ENCODE measurements at regions not wholly inside any gene's neighbourhood (a gene's known extent, or its start where the extent isn't known, plus 50 kb on each side); places are given as distances from the start of the nearest gene placed in this dataset.

DNA sequence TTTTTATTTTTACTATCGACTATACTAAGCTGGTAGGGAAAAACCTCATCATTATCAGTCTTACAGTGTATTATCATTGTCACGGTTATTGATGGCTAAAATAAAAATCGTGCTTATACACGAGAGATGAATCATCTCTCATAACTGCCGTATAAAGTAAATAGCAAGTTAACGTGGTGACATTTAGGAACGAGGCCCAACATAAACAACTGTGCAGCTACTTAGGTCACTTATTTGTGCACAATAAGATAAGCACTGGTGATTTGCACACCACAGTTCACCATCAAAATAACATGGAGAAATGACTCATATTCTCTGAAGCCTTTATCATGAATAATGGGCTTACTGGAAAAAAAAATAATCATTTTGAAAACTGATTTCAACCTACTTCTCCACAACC, 482.0 kb upstream of the TENM3 start:
- TF ChIP-seq, protein P1, sequence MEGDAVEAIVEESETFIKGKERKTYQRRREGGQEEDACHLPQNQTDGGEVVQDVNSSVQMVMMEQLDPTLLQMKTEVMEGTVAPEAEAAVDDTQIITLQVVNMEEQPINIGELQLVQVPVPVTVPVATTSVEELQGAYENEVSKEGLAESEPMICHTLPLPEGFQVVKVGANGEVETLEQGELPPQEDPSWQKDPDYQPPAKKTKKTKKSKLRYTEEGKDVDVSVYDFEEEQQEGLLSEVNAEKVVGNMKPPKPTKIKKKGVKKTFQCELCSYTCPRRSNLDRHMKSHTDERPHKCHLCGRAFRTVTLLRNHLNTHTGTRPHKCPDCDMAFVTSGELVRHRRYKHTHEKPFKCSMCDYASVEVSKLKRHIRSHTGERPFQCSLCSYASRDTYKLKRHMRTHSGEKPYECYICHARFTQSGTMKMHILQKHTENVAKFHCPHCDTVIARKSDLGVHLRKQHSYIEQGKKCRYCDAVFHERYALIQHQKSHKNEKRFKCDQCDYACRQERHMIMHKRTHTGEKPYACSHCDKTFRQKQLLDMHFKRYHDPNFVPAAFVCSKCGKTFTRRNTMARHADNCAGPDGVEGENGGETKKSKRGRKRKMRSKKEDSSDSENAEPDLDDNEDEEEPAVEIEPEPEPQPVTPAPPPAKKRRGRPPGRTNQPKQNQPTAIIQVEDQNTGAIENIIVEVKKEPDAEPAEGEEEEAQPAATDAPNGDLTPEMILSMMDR (IDR thresholded peaks at IDR 0.05), result no peak
- TF ChIP-seq POLR2A (IDR thresholded peaks at IDR 0.05), result no peak
